WI38 (cell line): ENCODE measurements at regions not wholly inside any gene's neighbourhood (a gene's known extent, or its start where the extent isn't known, plus 50 kb on each side); places are given as distances from the start of the nearest gene placed in this dataset.

Experiments used
- H3K4me3 ChIP-seq: 2 replicates; pipeline ENCODE4 v1.5.1; 2011; ENCODE audit warnings: low read depth, mild to moderate bottlenecking, control low read depth, low read length
- TF ChIP-seq, protein P1 (sequence below): IDR thresholded peaks from 2 replicates; pipeline ENCODE4 v1.5.1; 2012; ENCODE audit warnings: low read depth, mild to moderate bottlenecking, control low read depth, low read length

DNA sequence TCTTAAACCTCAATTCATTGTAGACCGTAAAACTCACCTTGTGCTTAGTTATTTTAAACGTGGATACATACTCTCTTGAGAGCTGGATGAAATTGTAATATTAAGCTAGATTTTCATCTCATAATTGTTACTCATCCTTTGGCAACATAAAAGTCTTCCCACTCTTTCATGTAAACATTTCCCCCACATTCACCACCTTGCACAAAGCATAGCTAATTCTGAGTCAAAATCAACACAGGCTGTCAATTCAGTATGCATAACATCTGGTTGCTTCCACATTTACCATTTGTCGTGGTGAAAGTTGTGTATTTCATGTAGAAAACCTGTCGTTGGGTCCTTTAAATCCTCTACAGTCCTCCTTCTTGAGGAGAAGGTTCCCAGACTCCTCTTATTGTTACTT lies 524.6 kb downstream of the OTOL1 start:
- TF ChIP-seq, protein P1, sequence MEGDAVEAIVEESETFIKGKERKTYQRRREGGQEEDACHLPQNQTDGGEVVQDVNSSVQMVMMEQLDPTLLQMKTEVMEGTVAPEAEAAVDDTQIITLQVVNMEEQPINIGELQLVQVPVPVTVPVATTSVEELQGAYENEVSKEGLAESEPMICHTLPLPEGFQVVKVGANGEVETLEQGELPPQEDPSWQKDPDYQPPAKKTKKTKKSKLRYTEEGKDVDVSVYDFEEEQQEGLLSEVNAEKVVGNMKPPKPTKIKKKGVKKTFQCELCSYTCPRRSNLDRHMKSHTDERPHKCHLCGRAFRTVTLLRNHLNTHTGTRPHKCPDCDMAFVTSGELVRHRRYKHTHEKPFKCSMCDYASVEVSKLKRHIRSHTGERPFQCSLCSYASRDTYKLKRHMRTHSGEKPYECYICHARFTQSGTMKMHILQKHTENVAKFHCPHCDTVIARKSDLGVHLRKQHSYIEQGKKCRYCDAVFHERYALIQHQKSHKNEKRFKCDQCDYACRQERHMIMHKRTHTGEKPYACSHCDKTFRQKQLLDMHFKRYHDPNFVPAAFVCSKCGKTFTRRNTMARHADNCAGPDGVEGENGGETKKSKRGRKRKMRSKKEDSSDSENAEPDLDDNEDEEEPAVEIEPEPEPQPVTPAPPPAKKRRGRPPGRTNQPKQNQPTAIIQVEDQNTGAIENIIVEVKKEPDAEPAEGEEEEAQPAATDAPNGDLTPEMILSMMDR: no peak

DNA sequence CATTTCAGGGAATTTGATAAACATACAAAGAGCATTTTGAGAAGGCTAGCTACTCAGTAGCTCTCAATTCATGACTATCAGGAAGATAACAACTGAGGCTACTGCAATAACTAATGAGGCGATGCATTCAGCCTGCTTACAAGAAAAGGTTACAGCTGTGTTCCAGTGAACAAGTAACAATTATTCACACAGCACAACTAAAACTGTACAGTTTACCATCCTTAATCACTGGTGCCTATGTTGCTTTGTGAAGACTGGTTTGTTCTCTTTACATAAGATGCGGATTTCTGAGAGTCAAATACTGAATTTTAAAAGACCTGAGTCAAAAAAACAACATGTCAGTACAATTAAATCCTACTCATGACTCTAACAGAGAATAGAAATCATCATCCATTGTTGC lies 526.3 kb downstream of the OTOL1 start:
- H3K4me3 ChIP-seq: no peak overlapping the region
- TF ChIP-seq, protein P1: no peak

More for the DNA sequence above, 524.6 kb downstream of the OTOL1 start:
- no peak overlapping the region for H3K4me3 ChIP-seq

DNA sequence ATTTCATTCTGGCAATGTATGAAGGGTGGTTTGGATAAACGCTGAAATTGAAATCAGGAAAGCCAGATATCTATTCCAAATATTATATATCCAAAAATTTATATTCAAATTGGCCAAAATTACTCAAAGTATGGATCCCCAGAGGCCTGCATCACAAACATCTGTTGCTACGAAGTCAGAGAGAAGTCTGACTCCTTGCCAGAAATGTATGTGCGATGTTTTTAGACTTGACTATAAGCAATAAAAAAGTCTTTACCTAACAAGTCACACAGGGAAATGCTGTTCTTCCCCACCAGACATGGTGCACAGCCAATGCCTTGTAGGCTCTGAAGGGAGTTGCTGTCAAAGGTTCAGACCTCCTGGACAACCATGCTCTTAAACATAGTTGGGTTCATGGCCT lies 533.1 kb downstream of the OTOL1 start:
- TF ChIP-seq, protein P1: no peak
- H3K4me3 ChIP-seq: no peak overlapping the region

DNA sequence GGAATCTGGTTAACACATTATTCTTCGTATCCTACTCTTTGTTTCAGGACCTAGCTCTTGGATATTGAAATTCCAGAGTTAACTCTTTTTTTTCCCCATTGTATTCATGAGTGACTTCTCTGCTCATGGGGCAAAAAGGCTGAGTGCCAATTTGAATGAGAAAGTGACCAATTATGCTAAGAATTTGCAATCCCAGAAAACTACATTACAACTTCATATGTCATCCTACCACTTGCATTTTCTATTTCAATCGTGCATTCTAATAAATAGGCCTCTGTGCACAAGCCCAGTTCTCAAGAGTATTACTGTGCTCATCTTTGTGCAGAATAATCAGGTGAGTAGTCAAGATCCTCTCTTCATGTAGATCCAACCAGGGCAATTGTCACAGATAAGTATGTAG lies 537.8 kb downstream of the OTOL1 start:
- TF ChIP-seq, protein P1: no peak
- no peak overlapping the region for H3K4me3 ChIP-seq

DNA sequence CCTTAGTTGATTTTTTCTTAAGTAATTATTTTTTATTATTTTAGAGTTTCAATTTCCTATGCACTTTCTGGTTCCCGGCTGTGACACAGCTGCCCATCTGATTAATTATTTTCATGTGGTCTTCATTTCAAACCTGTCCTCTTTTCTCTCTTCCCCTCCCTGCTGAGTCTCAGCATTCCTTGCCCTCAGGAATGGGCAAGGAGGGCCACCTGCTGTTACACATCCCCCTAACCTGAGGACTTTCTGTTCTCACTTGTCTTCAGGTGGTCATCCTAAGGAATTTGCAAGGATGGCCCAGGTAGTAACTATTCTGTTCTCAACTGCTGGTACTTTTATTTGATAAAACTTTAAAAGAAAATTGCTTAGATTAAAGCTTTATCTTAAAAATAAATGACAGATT lies 545.0 kb downstream of the OTOL1 start:
- TF ChIP-seq, protein P1: no peak
- H3K4me3 ChIP-seq: no peak overlapping the region

DNA sequence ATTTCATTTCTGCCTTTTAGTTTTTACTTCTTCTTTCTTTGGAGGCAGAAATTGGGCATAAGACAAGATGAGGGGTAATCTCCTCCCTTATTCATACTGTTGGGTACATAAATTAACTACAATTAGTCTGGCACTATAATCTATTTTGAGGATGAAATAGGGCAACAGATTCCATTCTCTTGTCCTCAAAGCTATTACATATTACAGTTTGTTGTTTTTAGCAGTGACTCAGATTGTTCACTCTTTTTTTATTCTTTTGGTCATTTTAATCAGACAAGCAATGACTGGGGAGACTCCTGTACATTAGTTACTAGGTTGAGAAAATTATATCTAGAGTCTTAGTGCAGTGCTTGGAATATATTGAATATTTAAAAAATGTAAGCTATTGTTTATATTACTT lies 556.0 kb downstream of the OTOL1 start:
- no peak overlapping the region for H3K4me3 ChIP-seq
- TF ChIP-seq, protein P1: no peak

DNA sequence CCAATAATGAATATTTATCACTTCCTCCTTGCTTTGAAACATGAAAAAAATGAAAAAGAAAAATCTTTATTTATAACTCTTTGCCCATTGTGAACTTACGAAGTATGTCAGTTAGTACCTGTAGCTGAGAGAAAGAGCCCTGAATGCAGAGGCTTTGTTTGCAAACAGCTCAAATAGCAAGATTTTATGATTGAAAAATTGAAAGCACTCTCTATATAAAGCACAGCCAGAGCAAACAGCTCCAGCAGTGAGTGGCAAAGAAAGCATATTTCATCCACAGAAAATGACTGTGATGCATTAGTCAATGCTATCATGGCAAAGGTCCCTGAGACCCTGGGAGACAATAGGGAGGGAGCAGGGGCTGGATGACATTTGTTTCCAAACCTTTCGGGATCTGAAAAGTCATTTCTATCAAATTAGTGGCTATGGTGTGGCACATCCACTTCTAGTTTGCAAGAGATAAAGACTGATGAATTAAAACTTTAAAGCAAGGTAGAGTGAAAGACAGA lies 576.1 kb downstream of the OTOL1 start:
- no peak overlapping the region for H3K4me3 ChIP-seq
- TF ChIP-seq, protein P1: no peak
